H9 (cell line): ENCODE measurements at regions not wholly inside any gene's neighbourhood (a gene's known extent, or its start where the extent isn't known, plus 50 kb on each side); places are given as distances from the start of the nearest gene placed in this dataset.

Experiments used
- DNase-seq: peaks from one replicate; pipeline ENCODE4 v3.0.0-alpha.2; 2017
- H2AFZ ChIP-seq: one replicate; pipeline ENCODE4 v1.6.1; 2013; ENCODE audit warnings: mild to moderate bottlenecking, low read length, control low read depth, moderate library complexity
- H2AK5ac ChIP-seq: 2 replicates; pipeline ENCODE4 v1.6.1; 2013; ENCODE audit warnings: low read length, control low read depth, mixed read lengths; ENCODE audit not compliant: insufficient read length
- H2BK120ac ChIP-seq: one replicate; pipeline ENCODE4 v1.6.1; 2013; ENCODE audit warnings: low read depth, mild to moderate bottlenecking, low read length, control low read depth, inconsistent platforms; ENCODE audit not compliant: poor library complexity, severe bottlenecking
- H2BK12ac ChIP-seq: 2 replicates; pipeline ENCODE4 v1.6.1; 2013; ENCODE audit warnings: low read length, control low read depth, mixed read lengths, low read depth; ENCODE audit not compliant: insufficient read length
- H2BK15ac ChIP-seq: 2 replicates; pipeline ENCODE4 v1.6.1; 2013; ENCODE audit warnings: low read depth, low read length, control low read depth
- H2BK20ac ChIP-seq: one replicate; pipeline ENCODE4 v1.6.1; 2013; ENCODE audit warnings: low read depth, mild to moderate bottlenecking, low read length, control low read depth, inconsistent platforms; ENCODE audit not compliant: poor library complexity, severe bottlenecking
- H2BK5ac ChIP-seq: 2 replicates; pipeline ENCODE4 v1.6.1; 2013; ENCODE audit warnings: low read length, control low read depth, mixed read lengths; ENCODE audit not compliant: insufficient read length
- H3K14ac ChIP-seq: 2 replicates; pipeline ENCODE4 v1.6.1; 2013; ENCODE audit warnings: low read length, control low read depth; ENCODE audit not compliant: insufficient read depth
- H3K18ac ChIP-seq: 2 replicates; pipeline ENCODE4 v1.6.1; 2013; ENCODE audit warnings: low read depth, mild to moderate bottlenecking, mixed read lengths, low read length, control low read depth; ENCODE audit not compliant: insufficient read length
- H3K23ac ChIP-seq: 2 replicates; pipeline ENCODE4 v1.6.1; 2013; ENCODE audit warnings: low read length, control low read depth, mixed read lengths, low read depth; ENCODE audit not compliant: insufficient read length
- H3K23me2 ChIP-seq: 2 replicates; pipeline ENCODE4 v1.6.1; 2013; ENCODE audit warnings: low read depth, mild to moderate bottlenecking, mixed read lengths, low read length, control low read depth; ENCODE audit not compliant: insufficient read length, poor library complexity, severe bottlenecking
- H3K27ac ChIP-seq: 2 replicates; pipeline ENCODE4 v1.5.1; 2013; ENCODE audit warnings: low read length, control low read depth, mixed read lengths, low read depth; ENCODE audit not compliant: insufficient read length
- H3K27me3 ChIP-seq: 2 replicates; pipeline ENCODE4 v1.6.1; 2013; ENCODE audit warnings: low read length, control low read depth, inconsistent platforms; ENCODE audit not compliant: insufficient read depth
- H3K4ac ChIP-seq: 2 replicates; pipeline ENCODE4 v1.6.1; 2013; ENCODE audit warnings: low read depth, mild to moderate bottlenecking, control low read depth, inconsistent platforms, low read length, moderate library complexity
- H3K4me1 ChIP-seq: 2 replicates; pipeline ENCODE4 v1.6.1; 2013; ENCODE audit warnings: low read length, control low read depth, inconsistent platforms; ENCODE audit not compliant: insufficient read depth
- H3K4me2 ChIP-seq: 2 replicates; pipeline ENCODE4 v1.6.1; 2013; ENCODE audit warnings: low read length, control low read depth, mixed read lengths; ENCODE audit not compliant: insufficient read length, insufficient read depth
- H3K56ac ChIP-seq: 2 replicates; pipeline ENCODE4 v1.6.1; 2013; ENCODE audit warnings: low read depth, mild to moderate bottlenecking, mixed read lengths, low read length, control low read depth; ENCODE audit not compliant: insufficient read length
- H3K79me1 ChIP-seq: 2 replicates; pipeline ENCODE4 v1.6.1; 2013; ENCODE audit warnings: low read depth, mild to moderate bottlenecking, moderate library complexity, low read length, control low read depth, inconsistent platforms; ENCODE audit not compliant: insufficient read depth, poor library complexity, severe bottlenecking
- H3K79me2 ChIP-seq: 2 replicates; pipeline ENCODE4 v1.6.1; 2013; ENCODE audit warnings: low read length, control low read depth, inconsistent platforms; ENCODE audit not compliant: insufficient read depth
- H3K9ac ChIP-seq: 2 replicates; pipeline ENCODE4 v1.6.1; 2013; ENCODE audit warnings: low read length, control low read depth, mixed read lengths; ENCODE audit not compliant: insufficient read length; ENCODE audit errors: extremely low read depth
- H3K9me3 ChIP-seq: one replicate; pipeline ENCODE4 v1.6.1; 2013; ENCODE audit warnings: low read depth, low read length, inconsistent platforms; ENCODE audit not compliant: control insufficient read depth
- H3T11ph ChIP-seq: one replicate; pipeline ENCODE4 v1.6.1; 2013; ENCODE audit warnings: mild to moderate bottlenecking, low read length, control low read depth, inconsistent platforms
- H4K20me1 ChIP-seq: one replicate; pipeline ENCODE4 v1.6.1; 2013; ENCODE audit not compliant: control insufficient read depth, insufficient read length, insufficient read depth
- H4K5ac ChIP-seq: 2 replicates; pipeline ENCODE4 v1.6.1; 2013; ENCODE audit warnings: low read depth, mild to moderate bottlenecking, mixed read lengths, low read length, control low read depth; ENCODE audit not compliant: insufficient read length
- H4K8ac ChIP-seq: replicated peaks from 2 replicates; pipeline ENCODE4 v1.6.1; 2013; ENCODE audit warnings: low read length, control low read depth, mixed read lengths, low read depth; ENCODE audit not compliant: insufficient read length
- H4K91ac ChIP-seq: 2 replicates; pipeline ENCODE4 v1.6.1; 2013; ENCODE audit warnings: low read depth, mild to moderate bottlenecking, moderate library complexity, mixed read lengths, low read length, control low read depth; ENCODE audit not compliant: insufficient read length
- H3K27ac Mint-ChIP-seq, 3 experiments: 2 replicates in 2 of 3; 3 replicates in 1 of 3; pipeline ENCODE4 v1.8.0; 2020 to 2021; ENCODE audit warnings: mixed read lengths in 3 of 3, mild to moderate bottlenecking in 1 of 3, moderate library complexity in 1 of 3
- H3K27me3 Mint-ChIP-seq: 2 replicates; pipeline ENCODE4 v1.8.0; 2021; ENCODE audit warnings: low read depth, mild to moderate bottlenecking, moderate library complexity, mixed read lengths
- H3K36me3 Mint-ChIP-seq, 3 experiments: 2 replicates in 2 of 3; 3 replicates in 1 of 3; pipeline ENCODE4 v1.8.0; 2020 to 2021; ENCODE audit warnings: low read depth in 3 of 3, mixed read lengths in 3 of 3; ENCODE audit not compliant: insufficient read depth in 1 of 3
- H3K4me1 Mint-ChIP-seq, 2 experiments: 2 replicates each; pipeline ENCODE4 v1.8.0; 2020; ENCODE audit warnings: mixed read lengths in 2 of 2
- H3K4me3 Mint-ChIP-seq, 2 experiments: 2 replicates in 1 of 2; 3 replicates in 1 of 2; pipeline ENCODE4 v1.8.0; 2020 to 2021; ENCODE audit warnings: mild to moderate bottlenecking in 2 of 2, mixed read lengths in 2 of 2, moderate library complexity in 1 of 2
- H3K9me3 Mint-ChIP-seq, 2 experiments: 2 replicates in 1 of 2; 3 replicates in 1 of 2; pipeline ENCODE4 v1.8.0; 2020; ENCODE audit warnings: mild to moderate bottlenecking in 2 of 2, mixed read lengths in 2 of 2, moderate library complexity in 1 of 2
- CTCF ChIP-seq: fragments of 200-600 bp; sonication (generic); conservative IDR thresholded peaks from 3 replicates; pipeline ENCODE4 v1.8.0; 2021; ENCODE audit warnings: antibody characterized with exemption, mild to moderate bottlenecking
- WGBS: extraction: QIAGEN DNeasy Blood & Tissue Kit; methylation state at CpG from one replicate; pipeline ENCODE4 v1.1.7; 2013; ENCODE audit warnings: missing lambda C conversion rate, low lambda C conversion rate, mixed read lengths; ENCODE audit not compliant: insufficient read length; ENCODE audit errors: extremely low coverage; 5-methylcytosine and 5-hydroxymethylcytosine counted together

- no peak overlapping the region for H2BK120ac ChIP-seq
- H3K9me3 Mint-ChIP-seq = no peaks in the 10 kb centered on the region
- H3K9me3 ChIP-seq = no peaks in the 10 kb centered on the region
- no peak overlapping the region for H3K18ac ChIP-seq
- no peak for DNase-seq
- H4K8ac ChIP-seq = no peak overlapping the region
- no peaks in the 10 kb centered on the region for H3K27me3 Mint-ChIP-seq
- no peak overlapping the region for H2AFZ ChIP-seq
- no peaks in the 10 kb centered on the region for H3K23me2 ChIP-seq
- H2AK5ac ChIP-seq = no peak overlapping the region
- no peaks in the 10 kb centered on the region for H4K20me1 ChIP-seq
- no peaks in the 10 kb centered on the region for H3K36me3 Mint-ChIP-seq
- no peak overlapping the region for H2BK15ac ChIP-seq
- H3K27ac Mint-ChIP-seq = no peak overlapping the region
- no peak overlapping the region for H4K5ac ChIP-seq
- no peaks in the 10 kb centered on the region for H3K4me1 ChIP-seq
- H3K56ac ChIP-seq = no peak overlapping the region
- no peak overlapping the region for H3K9ac ChIP-seq
- H3K23ac ChIP-seq = no peak overlapping the region
- H3K4me2 ChIP-seq = no peak overlapping the region
- no peak for TF ChIP-seq CTCF
- H3K79me2 ChIP-seq = no peaks in the 10 kb centered on the region
- H3K14ac ChIP-seq = no peak overlapping the region
- no peak overlapping the region for H2BK20ac ChIP-seq
- H3K27ac ChIP-seq = no peak overlapping the region
- no peaks in the 10 kb centered on the region for H3K27me3 ChIP-seq
- no peak overlapping the region for H2BK5ac ChIP-seq
- no peak overlapping the region for H3T11ph ChIP-seq
- H3K4me3 Mint-ChIP-seq = no peak overlapping the region
- no peaks in the 10 kb centered on the region for H3K79me1 ChIP-seq
- no peak overlapping the region for H3K4ac ChIP-seq
- no peak overlapping the region for H4K91ac ChIP-seq
- no peaks in the 10 kb centered on the region for H3K4me1 Mint-ChIP-seq
- whole genome bisulfite sequencing = no CpG with 5 or more reads among the region's 2 CpGs
- H2BK12ac ChIP-seq = no peak overlapping the region
Measured at GRCh38 chr2:81495556-81495955, 1191.0 kb upstream of the LRRTM1 start.
